ENCODE measurements at regions not wholly inside any gene's neighbourhood (a gene's known extent, or its start where the extent isn't known, plus 50 kb on each side); places are given as distances from the start of the nearest gene placed in this dataset.
"Not testable (repeated sequence)": the region's sequence is repeated elsewhere in the genome, so short reads cannot be mapped to it uniquely, and the experiment has no call there.

DNA sequence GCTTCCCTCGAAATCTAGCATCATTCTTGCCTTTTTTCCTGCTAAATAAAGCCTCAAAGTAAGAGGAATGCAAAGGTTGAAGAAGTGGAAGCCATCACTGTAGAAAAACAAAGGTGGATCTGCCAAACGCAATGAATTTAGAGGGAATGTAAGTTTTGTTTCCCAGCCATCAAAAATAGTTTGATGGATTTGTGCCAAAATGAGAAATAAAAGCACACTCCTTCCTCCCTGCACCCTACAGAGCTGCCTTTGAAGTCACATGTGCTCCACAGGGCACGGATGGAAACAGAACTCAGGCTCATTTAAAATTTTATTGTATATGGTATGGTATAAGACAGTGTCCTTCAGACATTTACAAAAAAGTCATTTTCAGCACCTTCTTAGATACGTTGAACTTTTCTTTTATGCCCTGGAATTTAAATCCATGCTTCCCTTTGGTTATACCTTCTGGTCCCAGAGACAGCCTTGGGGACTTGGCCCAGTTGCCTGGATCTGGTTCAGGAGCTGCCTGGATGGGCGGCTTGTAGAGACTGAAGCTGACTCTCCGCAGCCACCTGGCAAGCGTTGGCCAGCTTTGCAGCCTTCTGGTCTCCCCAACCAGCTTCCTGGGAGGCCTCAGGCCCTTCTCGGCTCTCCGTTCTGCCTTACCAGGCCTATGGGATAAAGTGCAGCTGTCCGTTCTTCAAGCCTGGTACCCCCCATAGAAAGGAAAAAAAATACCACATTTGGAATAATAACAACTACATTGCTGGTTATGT, 228.5 kb upstream of the NEBL start:
- DNase-seq (ENCODE audit: low read depth, low spot score), result no peak
- H3K9me3 ChIP-seq (ENCODE audit: control insufficient read depth, insufficient read depth, low read depth, low read length), result no peaks in the 10 kb centered on the region
- in situ Hi-C loops (cut with HindIII; ENCODE audit: low pct_unique_long_range_greater_than_20kb, low sequenced_read_pairs) (no loop called here), intact Hi-C loops (cut with micrococcal nuclease; ENCODE audit: unreplicated experiment) (no loop called here)
- H3K4me3 ChIP-seq (ENCODE audit: low read depth in 2 of 2, low read length in 2 of 2), result no peak overlapping the region
- no peak for ATAC-seq
- POLR2A ChIA-PET, result no interaction called here
- CTCF ChIA-PET, result no interaction called here
- no TSS peak for BruUV-seq (replicated peaks)
- H3K36me3 ChIP-seq (ENCODE audit: control insufficient read depth, insufficient read depth, low read length), result no peaks in the 10 kb centered on the region
- TF ChIP-seq TCF7L2 (IDR thresholded peaks at IDR 0.05; ENCODE audit: low read depth, low read length), result peak; percentile 17; the same call in 1 of the 2 replicates
- TF ChIP-seq, protein P1, sequence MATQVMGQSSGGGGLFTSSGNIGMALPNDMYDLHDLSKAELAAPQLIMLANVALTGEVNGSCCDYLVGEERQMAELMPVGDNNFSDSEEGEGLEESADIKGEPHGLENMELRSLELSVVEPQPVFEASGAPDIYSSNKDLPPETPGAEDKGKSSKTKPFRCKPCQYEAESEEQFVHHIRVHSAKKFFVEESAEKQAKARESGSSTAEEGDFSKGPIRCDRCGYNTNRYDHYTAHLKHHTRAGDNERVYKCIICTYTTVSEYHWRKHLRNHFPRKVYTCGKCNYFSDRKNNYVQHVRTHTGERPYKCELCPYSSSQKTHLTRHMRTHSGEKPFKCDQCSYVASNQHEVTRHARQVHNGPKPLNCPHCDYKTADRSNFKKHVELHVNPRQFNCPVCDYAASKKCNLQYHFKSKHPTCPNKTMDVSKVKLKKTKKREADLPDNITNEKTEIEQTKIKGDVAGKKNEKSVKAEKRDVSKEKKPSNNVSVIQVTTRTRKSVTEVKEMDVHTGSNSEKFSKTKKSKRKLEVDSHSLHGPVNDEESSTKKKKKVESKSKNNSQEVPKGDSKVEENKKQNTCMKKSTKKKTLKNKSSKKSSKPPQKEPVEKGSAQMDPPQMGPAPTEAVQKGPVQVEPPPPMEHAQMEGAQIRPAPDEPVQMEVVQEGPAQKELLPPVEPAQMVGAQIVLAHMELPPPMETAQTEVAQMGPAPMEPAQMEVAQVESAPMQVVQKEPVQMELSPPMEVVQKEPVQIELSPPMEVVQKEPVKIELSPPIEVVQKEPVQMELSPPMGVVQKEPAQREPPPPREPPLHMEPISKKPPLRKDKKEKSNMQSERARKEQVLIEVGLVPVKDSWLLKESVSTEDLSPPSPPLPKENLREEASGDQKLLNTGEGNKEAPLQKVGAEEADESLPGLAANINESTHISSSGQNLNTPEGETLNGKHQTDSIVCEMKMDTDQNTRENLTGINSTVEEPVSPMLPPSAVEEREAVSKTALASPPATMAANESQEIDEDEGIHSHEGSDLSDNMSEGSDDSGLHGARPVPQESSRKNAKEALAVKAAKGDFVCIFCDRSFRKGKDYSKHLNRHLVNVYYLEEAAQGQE (IDR thresholded peaks at IDR 0.05; ENCODE audit: insufficient read depth in 1 of 2, low read depth in 2 of 2, low read length in 1 of 2), result no peak
- no peak for TF ChIP-seq POLR2AphosphoS5 (IDR thresholded peaks at IDR 0.05; ENCODE audit: low read depth, low read length)
- TF ChIP-seq CTCF (IDR thresholded peaks at IDR 0.05), result no peak
- no peak for TF ChIP-seq SIN3A (IDR thresholded peaks at IDR 0.05; ENCODE audit: borderline replicate concordance, insufficient read depth, low read depth, low read length)
- peaks cover 3% of the 10 kb centered on the region; the same call in 1 of the 2 replicates for H3K4me1 ChIP-seq (ENCODE audit: control insufficient read depth, insufficient read depth, low read length)
- H3K27me3 ChIP-seq (ENCODE audit: control insufficient read depth, insufficient read depth, low read length), result no peaks in the 10 kb centered on the region
- no peak overlapping the region for H3K27ac ChIP-seq (ENCODE audit: low read length)

DNA sequence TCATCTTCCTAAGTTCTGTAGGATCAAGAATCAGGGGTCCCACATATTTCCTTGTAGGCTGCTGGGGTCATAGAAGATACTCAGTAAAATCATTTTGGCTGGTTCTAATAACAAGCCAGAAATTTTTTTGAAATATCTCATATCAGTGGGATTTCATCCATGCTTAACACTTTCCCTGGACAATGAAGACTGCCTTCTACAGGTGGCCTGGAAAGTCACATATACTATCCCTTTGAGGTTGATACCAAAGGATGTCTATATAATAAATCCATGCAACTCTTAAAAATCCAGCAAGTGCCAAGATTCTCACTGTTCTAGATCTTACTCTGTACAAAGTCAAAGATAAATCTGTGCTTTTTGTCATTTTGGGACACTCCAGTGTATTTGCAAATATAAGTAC, 225.8 kb upstream of the NEBL start:
- ChIA-PET POLR2A (interaction anchor here (0.7 kb wide), 1 partner anchor 134 kb away, joined by 5 read pairs; no protein-coding TSS in a partner anchor), CTCF (no interaction called here)
- H3K27me3 ChIP-seq (ENCODE audit: control insufficient read depth, insufficient read depth, low read length), result no peaks in the 10 kb centered on the region
- H3K27ac ChIP-seq (ENCODE audit: low read length), result no peak overlapping the region
- ATAC-seq (no peak), DNase-seq (ENCODE audit: low read depth, low spot score) (no peak)
- intact Hi-C loops (cut with micrococcal nuclease; ENCODE audit: unreplicated experiment) (no loop called here), in situ Hi-C loops (cut with HindIII; ENCODE audit: low pct_unique_long_range_greater_than_20kb, low sequenced_read_pairs) (no loop called here)
- TF ChIP-seq CTCF (IDR thresholded peaks at IDR 0.05), result no peak
- no peak for TF ChIP-seq SIN3A (IDR thresholded peaks at IDR 0.05; ENCODE audit: borderline replicate concordance, insufficient read depth, low read depth, low read length)
- TF ChIP-seq, protein P1 (IDR thresholded peaks at IDR 0.05; ENCODE audit: insufficient read depth in 1 of 2, low read depth in 2 of 2, low read length in 1 of 2), result no peak
- no peak for TF ChIP-seq TCF7L2 (IDR thresholded peaks at IDR 0.05; ENCODE audit: low read depth, low read length)
- TF ChIP-seq POLR2AphosphoS5 (IDR thresholded peaks at IDR 0.05; ENCODE audit: low read depth, low read length), result no peak
- H3K4me1 ChIP-seq (ENCODE audit: control insufficient read depth, insufficient read depth, low read length), result peaks cover 3% of the 10 kb centered on the region; the same call in 1 of the 2 replicates
- H3K4me3 ChIP-seq (ENCODE audit: low read depth in 2 of 2, low read length in 2 of 2), result no peak overlapping the region
- H3K9me3 ChIP-seq (ENCODE audit: control insufficient read depth, insufficient read depth, low read depth, low read length), result no peaks in the 10 kb centered on the region
- no peaks in the 10 kb centered on the region for H3K36me3 ChIP-seq (ENCODE audit: control insufficient read depth, insufficient read depth, low read length)
- no TSS peak for BruUV-seq (replicated peaks)

- ATAC-seq; intact Hi-C loops (cut with micrococcal nuclease; ENCODE audit: unreplicated experiment); H3K27ac ChIP-seq (ENCODE audit: low read length); DNase-seq (ENCODE audit: low read depth, low spot score); BruUV-seq (replicated peaks); CTCF ChIA-PET; H3K4me3 ChIP-seq (ENCODE audit: low read depth in 2 of 2, low read length in 2 of 2); H3K9me3 ChIP-seq (ENCODE audit: control insufficient read depth, insufficient read depth, low read depth, low read length); in situ Hi-C loops (cut with HindIII; ENCODE audit: low pct_unique_long_range_greater_than_20kb, low sequenced_read_pairs); H3K4me1 ChIP-seq (ENCODE audit: control insufficient read depth, insufficient read depth, low read length); POLR2A ChIA-PET; H3K36me3 ChIP-seq (ENCODE audit: control insufficient read depth, insufficient read depth, low read length); H3K27me3 ChIP-seq (ENCODE audit: control insufficient read depth, insufficient read depth, low read length): not testable (repeated sequence)
Observed at GRCh38 chr10:21121822-21122221, 224.7 kb upstream of the NEBL start.
